Choroid plexus epithelial cell (primary cell): ENCODE measurements at regions not wholly inside any gene's neighbourhood (a gene's known extent, or its start where the extent isn't known, plus 50 kb on each side); places are given as distances from the start of the nearest gene placed in this dataset.
"Not testable (repeated sequence)": the region's sequence is repeated elsewhere in the genome, so short reads cannot be mapped to it uniquely, and the experiment has no call there.

Experiments
- DNase-seq: peaks from one replicate; pipeline ENCODE4 v3.0.0-alpha.2; 2010; ENCODE audit warnings: low read depth
- H3K4me3 ChIP-seq: 2 replicates; pipeline ENCODE4 v1.5.1; 2011; ENCODE audit warnings: low read depth, mild to moderate bottlenecking, control low read depth, low read length, moderate library complexity
- TF ChIP-seq, protein P1 (sequence below): conservative IDR thresholded peaks from 2 replicates; pipeline ENCODE4 v1.5.1; 2011; ENCODE audit warnings: low read depth, mild to moderate bottlenecking, control low read depth, inconsistent platforms, low read length, moderate library complexity

GRCh38 chr10:29816801-29817558, 182.2 kb upstream of the SVIL start:
- DNase-seq: no peak
- H3K4me3 ChIP-seq: no peak overlapping the region
- TF ChIP-seq, protein P1, sequence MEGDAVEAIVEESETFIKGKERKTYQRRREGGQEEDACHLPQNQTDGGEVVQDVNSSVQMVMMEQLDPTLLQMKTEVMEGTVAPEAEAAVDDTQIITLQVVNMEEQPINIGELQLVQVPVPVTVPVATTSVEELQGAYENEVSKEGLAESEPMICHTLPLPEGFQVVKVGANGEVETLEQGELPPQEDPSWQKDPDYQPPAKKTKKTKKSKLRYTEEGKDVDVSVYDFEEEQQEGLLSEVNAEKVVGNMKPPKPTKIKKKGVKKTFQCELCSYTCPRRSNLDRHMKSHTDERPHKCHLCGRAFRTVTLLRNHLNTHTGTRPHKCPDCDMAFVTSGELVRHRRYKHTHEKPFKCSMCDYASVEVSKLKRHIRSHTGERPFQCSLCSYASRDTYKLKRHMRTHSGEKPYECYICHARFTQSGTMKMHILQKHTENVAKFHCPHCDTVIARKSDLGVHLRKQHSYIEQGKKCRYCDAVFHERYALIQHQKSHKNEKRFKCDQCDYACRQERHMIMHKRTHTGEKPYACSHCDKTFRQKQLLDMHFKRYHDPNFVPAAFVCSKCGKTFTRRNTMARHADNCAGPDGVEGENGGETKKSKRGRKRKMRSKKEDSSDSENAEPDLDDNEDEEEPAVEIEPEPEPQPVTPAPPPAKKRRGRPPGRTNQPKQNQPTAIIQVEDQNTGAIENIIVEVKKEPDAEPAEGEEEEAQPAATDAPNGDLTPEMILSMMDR: no peak

- no peak for DNase-seq
- no peak overlapping the region for H3K4me3 ChIP-seq
- TF ChIP-seq, protein P1: no peak
Measured at GRCh38 chr10:29815572-29815971, 180.8 kb upstream of the SVIL start.

DNA sequence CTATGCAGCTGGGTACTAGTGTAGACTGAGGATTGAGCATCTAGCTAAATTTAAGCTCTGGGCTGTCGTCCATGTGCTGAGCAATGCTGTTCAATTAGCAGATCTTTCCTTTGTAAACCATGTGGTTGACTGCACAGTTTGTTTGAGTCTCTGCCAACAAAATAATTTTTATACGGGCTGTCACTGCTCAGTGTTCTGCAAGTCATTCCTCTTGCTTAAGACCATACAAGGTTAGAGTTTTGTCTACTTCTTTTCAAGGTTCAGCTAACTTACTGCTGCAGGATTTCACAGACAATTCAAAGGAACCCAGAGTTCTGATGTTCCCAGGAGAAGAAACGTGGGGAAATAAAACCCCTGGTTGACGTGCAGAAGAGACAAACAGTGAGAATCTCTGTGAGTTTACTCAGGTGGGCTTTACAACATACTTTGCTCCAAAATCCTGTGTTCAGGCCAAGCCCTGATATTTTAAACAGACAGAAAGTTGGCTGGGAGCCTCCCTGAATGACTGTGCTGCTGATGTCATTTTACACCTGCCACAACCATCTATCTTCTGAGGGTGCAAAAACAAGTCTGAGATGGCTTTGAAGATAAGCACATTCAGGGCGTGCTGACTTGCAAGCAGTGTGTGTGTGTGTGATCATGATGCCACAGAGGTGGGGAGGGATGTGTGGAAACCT, 177.1 kb upstream of the SVIL start:
- no peak overlapping the region for H3K4me3 ChIP-seq
- TF ChIP-seq, protein P1: no peak
- peak; percentile 96 for DNase-seq

- no peak for DNase-seq
- TF ChIP-seq, protein P1: no peak
- H3K4me3 ChIP-seq: no peak overlapping the region
Measured at GRCh38 chr10:29810816-29811215, 176.0 kb upstream of the SVIL start.

DNA sequence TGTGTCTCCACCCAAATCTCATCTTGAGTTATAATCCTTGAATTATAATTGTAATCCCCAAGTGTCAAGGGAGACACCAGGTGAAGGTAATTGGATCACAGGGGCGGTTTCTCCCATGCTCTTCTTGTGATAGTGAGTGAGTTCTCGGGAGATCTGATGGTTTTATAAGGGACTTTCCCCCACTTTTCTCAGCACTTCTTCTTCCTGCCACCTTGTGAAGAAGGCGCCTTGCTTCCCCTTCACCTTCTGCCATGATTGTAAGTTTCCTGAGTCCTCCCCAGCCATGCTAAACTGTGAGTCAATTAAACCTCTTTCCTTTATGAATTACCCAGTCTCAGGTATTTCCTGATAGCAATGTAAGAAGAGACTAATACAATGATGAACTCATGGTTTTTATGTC, 175.5 kb upstream of the SVIL start:
- not testable (repeated sequence) for DNase-seq, H3K4me3 ChIP-seq

DNA sequence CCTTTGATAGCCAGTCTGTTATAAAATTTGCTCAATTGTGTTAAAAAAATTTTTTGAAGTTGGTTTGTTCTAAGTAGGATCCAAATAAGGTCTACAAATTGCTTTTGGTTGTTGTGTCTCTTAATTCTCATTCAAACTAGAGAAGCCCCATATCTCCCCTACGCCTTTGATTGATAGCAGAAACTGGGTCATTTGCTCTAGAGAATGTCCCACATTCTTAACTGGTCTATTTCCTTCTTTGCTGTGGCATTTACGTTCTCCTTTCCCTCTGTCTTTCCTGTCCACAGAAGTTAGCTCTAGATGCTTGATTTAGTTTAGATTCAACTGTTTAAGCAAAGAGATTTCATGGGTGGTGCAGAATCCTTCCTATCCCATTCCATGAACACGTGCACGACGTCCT, 174.6 kb upstream of the SVIL start:
- TF ChIP-seq, protein P1: no peak
- no peak overlapping the region for H3K4me3 ChIP-seq
- no peak for DNase-seq

DNA sequence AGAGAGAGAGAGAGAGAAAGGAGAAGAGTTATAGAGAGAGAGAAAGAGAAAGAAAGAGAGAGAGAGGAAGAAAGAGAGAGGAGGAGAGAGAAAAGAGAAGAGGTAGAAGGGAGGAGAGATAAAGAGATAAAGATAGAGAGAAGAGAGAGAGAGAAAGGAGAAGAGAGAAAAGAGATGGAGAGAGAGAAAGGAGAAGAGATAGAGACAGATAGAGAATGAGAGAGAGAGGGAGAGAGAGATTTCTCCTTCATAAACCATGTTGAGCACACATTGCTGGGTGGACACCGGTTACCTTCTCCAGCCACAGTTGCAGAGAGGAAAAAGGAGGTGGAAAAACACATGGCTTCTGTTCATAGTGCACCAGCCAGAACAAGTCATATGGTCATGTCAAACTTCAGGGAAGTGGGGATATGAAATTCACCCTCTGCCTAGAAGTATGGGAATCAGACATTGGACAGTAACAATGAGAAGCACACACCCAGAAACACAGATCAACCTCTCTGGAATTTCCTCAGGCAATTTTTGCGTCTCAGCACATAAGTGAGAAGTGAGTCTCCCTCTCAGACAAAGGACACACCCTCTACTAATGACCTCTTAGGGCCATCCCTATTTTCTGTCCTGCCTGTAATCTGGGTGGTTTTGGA, 172.5 kb upstream of the SVIL start:
- no peak overlapping the region for H3K4me3 ChIP-seq
- TF ChIP-seq, protein P1: no peak
- DNase-seq: peak; percentile 52
